HL-60 (cell line): ENCODE measurements at regions not wholly inside any gene's neighbourhood (a gene's known extent, or its start where the extent isn't known, plus 50 kb on each side); places are given as distances from the start of the nearest gene placed in this dataset.

Experiments
- GABPA ChIP-seq: IDR thresholded peaks from 2 replicates; pipeline ENCODE4 v1.6.1; 2012; ENCODE audit warnings: low read depth
- POLR2AphosphoS5 ChIP-seq: IDR thresholded peaks from 2 replicates; pipeline ENCODE4 v1.6.1; 2012; ENCODE audit warnings: low read depth
- REST ChIP-seq: IDR thresholded peaks from 2 replicates; pipeline ENCODE4 v1.6.1; 2012; ENCODE audit warnings: low read depth; ENCODE audit not compliant: insufficient replicate concordance
- TF ChIP-seq, protein P1 (sequence below): IDR thresholded peaks from one replicate; pipeline ENCODE4 v1.5.1; 2011; ENCODE audit warnings: low read length, control low read depth, inconsistent platforms; ENCODE audit not compliant: insufficient read depth

DNA sequence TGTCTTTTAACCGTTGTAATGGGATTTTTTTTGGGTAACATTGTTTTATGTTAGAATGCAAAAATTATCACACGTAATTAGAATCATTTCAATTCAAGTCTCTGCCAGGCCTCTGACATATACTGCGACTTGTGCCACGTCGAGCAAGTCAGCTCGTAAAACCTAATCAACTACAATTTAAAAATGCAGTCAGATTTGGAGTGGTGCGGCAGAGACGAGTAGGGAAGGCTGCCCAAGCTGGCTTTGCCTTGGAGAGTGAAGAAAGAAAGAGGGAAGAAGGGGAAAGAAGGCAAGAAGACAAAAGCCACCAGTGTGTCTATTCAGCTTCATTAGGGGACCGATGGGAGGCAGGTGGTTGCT lies 110.7 kb downstream of the MIAT start:
- TF ChIP-seq, protein P1, sequence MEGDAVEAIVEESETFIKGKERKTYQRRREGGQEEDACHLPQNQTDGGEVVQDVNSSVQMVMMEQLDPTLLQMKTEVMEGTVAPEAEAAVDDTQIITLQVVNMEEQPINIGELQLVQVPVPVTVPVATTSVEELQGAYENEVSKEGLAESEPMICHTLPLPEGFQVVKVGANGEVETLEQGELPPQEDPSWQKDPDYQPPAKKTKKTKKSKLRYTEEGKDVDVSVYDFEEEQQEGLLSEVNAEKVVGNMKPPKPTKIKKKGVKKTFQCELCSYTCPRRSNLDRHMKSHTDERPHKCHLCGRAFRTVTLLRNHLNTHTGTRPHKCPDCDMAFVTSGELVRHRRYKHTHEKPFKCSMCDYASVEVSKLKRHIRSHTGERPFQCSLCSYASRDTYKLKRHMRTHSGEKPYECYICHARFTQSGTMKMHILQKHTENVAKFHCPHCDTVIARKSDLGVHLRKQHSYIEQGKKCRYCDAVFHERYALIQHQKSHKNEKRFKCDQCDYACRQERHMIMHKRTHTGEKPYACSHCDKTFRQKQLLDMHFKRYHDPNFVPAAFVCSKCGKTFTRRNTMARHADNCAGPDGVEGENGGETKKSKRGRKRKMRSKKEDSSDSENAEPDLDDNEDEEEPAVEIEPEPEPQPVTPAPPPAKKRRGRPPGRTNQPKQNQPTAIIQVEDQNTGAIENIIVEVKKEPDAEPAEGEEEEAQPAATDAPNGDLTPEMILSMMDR = no peak
- no peak for TF ChIP-seq POLR2AphosphoS5
- TF ChIP-seq GABPA = no peak
- TF ChIP-seq REST = no peak
